Ammon's horn (tissue), 1 donor: ENCODE measurements at regions not wholly inside any gene's neighbourhood (a gene's known extent, or its start where the extent isn't known, plus 50 kb on each side); places are given as distances from the start of the nearest gene placed in this dataset.

Experiments used
- DNase-seq: peaks from one replicate; pipeline ENCODE4 v3.0.0-alpha.2; 2016; ENCODE audit warnings: low spot score

GRCh38 chr17:11081342-11081741 lies 159.7 kb upstream of the SHISA6 start:
- DNase-seq: no peak

DNA sequence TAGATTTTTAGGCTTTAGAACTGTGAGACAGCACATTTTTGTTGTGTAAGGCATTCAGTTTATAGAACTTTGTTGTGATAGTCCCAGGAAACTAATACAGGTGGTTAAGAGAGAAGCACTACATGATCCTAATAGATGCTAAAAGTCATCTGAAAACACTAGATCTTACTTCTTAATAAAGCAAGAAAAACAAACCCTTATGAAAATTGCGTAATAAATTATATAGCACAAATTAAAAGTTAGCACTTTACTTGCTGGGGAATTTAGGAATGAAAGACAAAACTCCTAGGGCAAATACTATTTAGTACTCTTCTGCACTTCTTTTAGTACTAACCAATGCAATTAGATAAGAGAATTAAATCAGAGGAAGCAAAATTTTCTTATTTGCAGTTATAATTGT lies 163.3 kb upstream of the SHISA6 start:
- DNase-seq: no peak

GRCh38 chr17:11074451-11074850 lies 166.6 kb upstream of the SHISA6 start:
- no peak for DNase-seq

DNA sequence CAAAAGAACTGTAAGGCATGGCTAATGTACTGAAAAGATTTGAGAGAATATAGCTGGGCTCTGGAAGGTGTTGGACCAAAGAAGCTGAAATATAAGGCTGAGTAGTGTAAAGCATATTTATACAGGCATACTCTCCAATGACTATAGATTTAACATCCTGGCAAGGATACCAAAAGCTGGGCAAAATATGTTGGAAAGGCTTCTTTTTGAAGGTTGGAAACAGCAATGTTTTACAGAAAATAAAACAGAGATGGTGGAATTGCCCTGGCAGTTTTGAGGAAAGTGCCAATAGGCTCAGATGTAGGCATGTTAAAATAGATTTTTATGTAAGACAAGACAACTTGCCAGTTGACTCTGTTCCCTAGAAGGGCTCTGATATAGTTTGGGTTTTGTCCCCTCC lies 184.1 kb upstream of the SHISA6 start:
- DNase-seq: no peak

GRCh38 chr17:11053846-11054245 lies 187.2 kb upstream of the SHISA6 start:
- DNase-seq: no peak

GRCh38 chr17:11049539-11049938 lies 191.5 kb upstream of the SHISA6 start:
- no peak for DNase-seq

- no peak for DNase-seq
Observed at GRCh38 chr17:11047228-11047627, 193.8 kb upstream of the SHISA6 start.

DNA sequence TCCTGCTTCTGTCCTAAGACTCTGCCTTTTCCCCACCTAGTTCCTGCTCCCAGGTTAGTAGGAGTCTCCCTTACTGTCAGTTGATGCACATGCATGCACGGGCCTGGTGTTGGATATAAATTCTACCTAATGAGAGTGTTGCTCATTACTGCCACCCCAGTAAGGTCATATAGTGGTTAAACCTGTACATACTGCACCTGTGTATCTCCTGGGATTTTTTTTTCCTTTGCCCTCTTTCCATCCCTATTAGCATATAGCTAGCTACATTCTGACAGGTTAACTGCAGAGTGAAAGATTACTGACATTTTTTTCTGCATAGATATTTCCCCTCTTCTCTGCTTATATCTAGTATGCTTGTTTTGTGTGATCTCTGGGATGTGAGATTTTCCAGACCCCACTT lies 201.5 kb upstream of the PIRT start:
- DNase-seq: no peak

DNA sequence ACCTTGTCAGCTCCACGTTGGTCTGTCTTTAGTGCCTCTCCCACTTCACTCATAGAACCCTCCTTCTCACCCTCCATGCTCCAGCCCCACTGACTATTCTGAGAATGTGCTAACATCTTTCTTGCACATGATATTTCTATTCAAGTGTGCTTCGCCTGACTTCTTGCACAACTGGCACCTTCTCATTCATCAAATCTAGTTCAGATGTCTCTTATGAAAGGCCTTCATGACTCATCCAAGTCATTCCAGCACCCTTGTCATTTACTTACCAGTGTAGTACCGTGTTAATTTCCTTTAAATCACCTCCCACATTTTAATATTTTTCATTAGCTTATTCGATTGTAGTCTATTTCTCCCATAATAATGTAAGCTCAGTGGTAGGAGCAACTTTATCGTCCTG lies 197.8 kb upstream of the PIRT start:
- DNase-seq: no peak

GRCh38 chr17:11031787-11032186 lies 193.9 kb upstream of the PIRT start:
- no peak for DNase-seq

GRCh38 chr17:11029791-11030190 lies 191.9 kb upstream of the PIRT start:
- no peak for DNase-seq

GRCh38 chr17:11028349-11028748 lies 190.5 kb upstream of the PIRT start:
- no peak for DNase-seq

GRCh38 chr17:11026903-11027302 lies 189.0 kb upstream of the PIRT start:
- DNase-seq: no peak

DNA sequence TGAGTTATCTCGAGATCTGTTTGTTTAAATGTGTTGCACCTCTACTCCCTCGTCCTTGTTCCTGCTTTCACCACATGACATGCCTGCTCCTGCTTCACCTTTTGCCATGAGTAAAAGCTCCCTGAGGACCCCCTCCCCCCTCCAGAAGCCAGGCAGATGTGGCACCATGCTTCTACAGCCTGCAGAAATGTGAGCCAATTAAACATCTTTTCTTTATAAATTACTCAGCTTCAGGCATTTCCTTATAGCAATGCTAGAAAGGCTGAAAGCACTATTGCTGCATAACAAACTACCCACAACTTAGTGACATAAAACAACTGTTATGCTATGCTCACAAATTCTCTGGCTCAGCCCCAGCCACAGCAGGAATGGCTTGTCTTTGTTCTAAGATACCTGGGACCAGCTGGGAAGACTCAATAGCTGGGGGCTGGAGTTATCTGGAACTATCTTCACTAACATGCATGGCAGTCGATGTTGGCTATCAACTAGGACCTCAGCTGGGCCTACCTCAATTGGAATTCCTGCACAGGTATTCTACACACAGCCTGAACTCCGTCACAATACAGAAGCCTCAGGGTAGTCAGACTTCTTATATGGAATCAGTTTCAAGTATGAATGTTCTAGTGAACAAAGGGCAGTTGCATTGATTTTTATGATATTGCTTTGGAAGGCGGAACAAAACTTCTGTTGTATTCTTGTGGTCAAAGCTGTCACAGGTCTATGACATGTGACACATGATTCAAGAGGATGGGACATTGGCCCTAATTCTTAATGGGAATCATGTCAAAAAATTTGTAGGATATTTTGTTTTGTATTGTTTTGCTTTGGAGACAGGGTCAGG lies 186.0 kb upstream of the PIRT start:
- DNase-seq: no peak

DNA sequence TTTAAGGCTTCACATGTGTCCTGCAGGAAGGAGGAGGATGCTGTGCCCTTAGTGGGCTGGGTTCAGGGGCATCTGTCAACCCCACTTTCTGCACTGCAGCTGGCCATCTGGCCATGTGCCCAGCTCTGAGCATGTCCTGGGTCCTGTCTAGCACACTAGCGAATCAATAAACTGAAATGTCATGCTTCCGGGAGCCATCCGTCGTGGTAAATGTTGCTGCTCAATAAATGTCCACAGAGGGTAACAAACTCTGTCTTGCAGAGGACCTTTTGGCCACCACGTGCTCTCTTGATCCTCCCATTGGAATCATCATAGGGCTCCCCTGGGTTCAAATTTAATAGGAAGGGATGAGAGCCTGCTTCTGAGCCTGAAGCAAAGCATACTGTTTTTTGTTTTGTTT lies 168.6 kb upstream of the PIRT start:
- DNase-seq: no peak

DNA sequence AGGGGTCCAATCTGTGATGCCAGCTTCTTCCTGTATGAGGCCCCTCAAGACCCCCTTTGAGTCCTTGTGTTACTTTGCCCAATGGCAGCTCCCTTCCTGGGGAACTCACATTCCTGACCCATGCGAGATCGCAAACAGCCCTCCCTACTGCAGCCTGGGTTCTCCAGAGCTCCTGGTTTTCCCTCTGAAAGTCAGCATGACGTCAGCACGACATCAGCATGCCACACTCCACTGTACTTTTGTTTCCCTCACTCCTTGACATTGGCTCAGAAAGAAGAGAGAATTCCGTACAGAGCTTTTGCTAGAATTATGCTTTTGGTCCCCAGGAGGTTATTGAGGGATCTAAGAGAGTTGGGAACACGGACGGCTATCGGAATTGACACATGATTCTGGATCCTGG lies 168.1 kb upstream of the PIRT start:
- DNase-seq: no peak

DNA sequence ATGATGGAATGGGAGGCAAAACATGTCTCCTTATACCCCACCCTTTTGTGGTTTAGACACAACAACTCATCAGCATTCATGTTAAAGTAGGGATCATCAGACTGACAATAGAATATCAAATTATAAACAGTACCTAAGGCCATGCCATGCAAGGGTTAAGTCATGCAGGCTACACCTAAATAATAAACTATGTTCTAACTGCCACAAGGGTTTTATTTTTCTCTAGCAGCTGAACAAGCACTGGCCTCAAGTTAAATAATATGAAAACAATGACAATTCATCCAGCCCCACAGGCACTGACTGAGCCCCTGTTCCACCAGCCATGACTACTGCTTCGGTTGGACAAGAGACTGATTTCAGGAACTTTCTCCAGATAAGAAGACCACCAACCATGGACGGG lies 164.5 kb upstream of the PIRT start:
- DNase-seq: no peak

DNA sequence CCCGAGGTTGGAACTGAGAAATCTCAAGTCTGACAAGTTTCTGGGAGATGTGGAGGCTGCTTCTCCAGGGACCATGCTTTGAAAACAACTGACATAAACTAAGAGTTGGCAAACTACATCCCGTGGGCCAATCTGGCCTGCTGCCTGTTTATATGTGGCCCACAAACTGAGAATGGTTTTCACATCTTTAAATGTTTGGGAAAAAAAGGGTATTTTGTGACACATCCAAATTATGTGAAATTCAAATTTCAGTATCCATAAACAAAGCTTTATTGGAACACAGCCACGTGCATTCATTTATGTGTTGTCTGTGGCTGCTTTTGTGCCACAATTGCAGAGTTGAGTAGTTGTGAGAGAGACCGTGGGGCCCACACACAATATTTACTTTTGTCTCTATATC lies 163.8 kb upstream of the PIRT start:
- no peak for DNase-seq

DNA sequence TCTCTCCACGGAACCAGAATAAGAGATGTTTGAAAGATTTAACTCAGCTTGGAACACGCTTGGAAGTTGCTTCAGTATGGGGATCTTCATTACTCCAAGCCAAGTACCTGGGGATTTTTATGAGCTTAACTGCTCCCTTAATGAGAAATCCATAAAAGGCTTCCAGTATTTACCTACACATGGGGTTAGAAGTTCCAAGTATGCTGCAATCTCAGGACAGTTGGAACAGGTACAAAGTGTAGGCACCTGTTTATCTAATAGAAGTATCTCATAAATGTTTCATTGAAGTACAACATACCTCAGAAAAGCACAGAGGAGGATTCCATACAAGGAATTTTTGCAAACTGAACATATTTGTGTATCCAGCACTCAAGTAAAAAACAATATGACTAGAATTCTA lies 161.6 kb upstream of the PIRT start:
- no peak for DNase-seq

DNA sequence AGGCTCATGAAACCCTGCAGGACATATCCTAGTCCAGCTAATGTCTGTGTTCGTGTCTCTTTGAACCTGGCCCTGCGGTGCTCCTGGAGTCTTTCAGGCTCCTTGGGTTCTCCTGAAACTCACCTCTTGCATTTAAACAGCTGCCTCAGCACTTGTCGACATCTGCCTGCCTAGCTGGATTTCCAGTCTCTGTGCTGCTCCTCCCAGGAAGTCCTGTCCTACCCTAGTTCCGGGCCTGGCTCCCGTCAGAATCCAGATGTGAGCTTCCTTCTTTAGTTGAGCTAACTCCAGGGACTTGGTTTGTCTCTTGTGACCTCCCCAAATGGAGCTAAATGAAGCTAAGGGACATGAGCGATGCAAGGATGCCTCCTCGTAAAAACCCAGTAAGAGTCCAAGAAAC lies 155.2 kb upstream of the PIRT start:
- no peak for DNase-seq

- DNase-seq: no peak
Observed at GRCh38 chr17:10992106-10992880, 154.4 kb upstream of the PIRT start.

DNA sequence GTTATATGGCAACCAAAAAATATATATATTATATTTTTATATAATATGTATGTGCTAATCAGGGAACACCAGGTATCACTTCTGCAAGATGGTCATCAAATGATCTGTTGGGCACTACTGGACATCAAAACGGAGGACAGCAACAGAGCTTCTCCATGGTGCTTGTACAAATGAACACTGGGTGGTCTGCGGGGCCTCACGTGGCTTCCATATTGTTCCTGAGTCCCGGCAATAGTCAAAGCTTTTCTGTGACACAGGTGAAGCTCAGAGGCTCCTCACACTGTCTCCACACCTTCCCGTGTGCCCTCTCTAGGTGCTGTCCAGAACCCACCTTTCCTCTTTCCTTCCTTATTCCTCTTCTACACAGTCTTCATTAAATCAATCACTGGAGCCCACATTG lies 149.9 kb upstream of the PIRT start:
- no peak for DNase-seq

GRCh38 chr17:10984220-10984619 lies 146.3 kb upstream of the PIRT start:
- no peak for DNase-seq

DNA sequence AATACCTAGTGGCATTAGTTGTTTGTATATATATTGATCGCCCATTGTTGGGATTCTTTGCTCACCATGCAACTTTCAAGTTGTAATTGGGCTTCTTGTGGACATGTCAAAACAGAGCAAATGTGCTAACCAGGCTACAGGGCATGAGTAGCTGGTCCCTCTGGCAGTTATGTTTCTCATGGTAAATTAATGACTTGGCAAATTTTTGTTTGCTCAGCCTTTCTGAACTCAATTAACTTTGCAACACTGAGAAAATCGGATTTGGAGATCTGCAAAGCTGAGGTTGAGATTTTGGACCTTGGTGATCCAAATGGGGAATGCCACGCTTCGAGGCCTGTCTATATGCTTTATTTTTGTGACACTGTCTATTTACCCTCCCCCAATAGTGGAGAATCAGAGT lies 138.5 kb upstream of the PIRT start:
- no peak for DNase-seq
